ENCODE measurements at regions not wholly inside any gene's neighbourhood (a gene's known extent, or its start where the extent isn't known, plus 50 kb on each side); places are given as distances from the start of the nearest gene placed in this dataset.

- Histone ChIP-seq H3K4me3 (ENCODE audit: low read depth, low read length) (no peak overlapping the region), H3K36me3 (replicated peaks) (no peaks in the 10 kb centered on the region), H3K27ac (no peak overlapping the region), H3K27me3 (replicated peaks) (no peaks in the 10 kb centered on the region)
- no peak for TF ChIP-seq CTCF (IDR thresholded peaks at IDR 0.05; ENCODE audit: low read depth, low read length, missing control alignments)
- in situ Hi-C loops (cut with HindIII; ENCODE audit: low pct_ligation_motif_present, low sequenced_read_pairs), result no loop called here
- no peak for DNase-seq
Measured at GRCh38 chr6:163647624-163648023, 233.1 kb downstream of the QKI start.

- Histone ChIP-seq H3K27ac (no peak overlapping the region), H3K4me3 (ENCODE audit: low read depth, low read length) (no peak overlapping the region), H3K36me3 (replicated peaks) (no peaks in the 10 kb centered on the region), H3K27me3 (replicated peaks) (no peaks in the 10 kb centered on the region)
- DNase-seq, result no peak
- no peak for TF ChIP-seq CTCF (IDR thresholded peaks at IDR 0.05; ENCODE audit: low read depth, low read length, missing control alignments)
- in situ Hi-C loops (cut with HindIII; ENCODE audit: low pct_ligation_motif_present, low sequenced_read_pairs), result no loop called here
Measured at GRCh38 chr6:163646866-163647265, 232.3 kb downstream of the QKI start.

- TF ChIP-seq CTCF (IDR thresholded peaks at IDR 0.05; ENCODE audit: low read depth, low read length, missing control alignments), result no peak
Measured at GRCh38 chr6:163646133-163646532, 231.6 kb downstream of the QKI start.

GRCh38 chr6:163645560-163645959 is 231.0 kb downstream of the QKI start:
- Histone ChIP-seq H3K27ac (no peak overlapping the region), H3K36me3 (replicated peaks) (no peaks in the 10 kb centered on the region), H3K27me3 (replicated peaks) (no peaks in the 10 kb centered on the region), H3K4me3 (ENCODE audit: low read depth, low read length) (no peak overlapping the region)
- no peak for DNase-seq
- in situ Hi-C loops (cut with HindIII; ENCODE audit: low pct_ligation_motif_present, low sequenced_read_pairs), result no loop called here
- no peak for TF ChIP-seq CTCF (IDR thresholded peaks at IDR 0.05; ENCODE audit: low read depth, low read length, missing control alignments)

More at GRCh38 chr6:163646133-163646532, 231.6 kb downstream of the QKI start:
- no peak for DNase-seq
- Histone ChIP-seq H3K27me3 (replicated peaks) (no peaks in the 10 kb centered on the region), H3K27ac (no peak overlapping the region), H3K36me3 (replicated peaks) (no peaks in the 10 kb centered on the region), H3K4me3 (ENCODE audit: low read depth, low read length) (no peak overlapping the region)
- in situ Hi-C loops (cut with HindIII; ENCODE audit: low pct_ligation_motif_present, low sequenced_read_pairs), result no loop called here

GRCh38 chr6:163643866-163644265 is 229.3 kb downstream of the QKI start:
- no peak for TF ChIP-seq CTCF (IDR thresholded peaks at IDR 0.05; ENCODE audit: low read depth, low read length, missing control alignments)
- in situ Hi-C loops (cut with HindIII; ENCODE audit: low pct_ligation_motif_present, low sequenced_read_pairs), result no loop called here
- H3K27me3 ChIP-seq (replicated peaks), result no peaks in the 10 kb centered on the region
- no peak overlapping the region for H3K4me3 ChIP-seq (ENCODE audit: low read depth, low read length)
- H3K36me3 ChIP-seq (replicated peaks), result no peaks in the 10 kb centered on the region
- DNase-seq, result no peak
- H3K27ac ChIP-seq, result no peak overlapping the region

GRCh38 chr6:163641706-163642105 is 227.2 kb downstream of the QKI start:
- H3K27me3 ChIP-seq (replicated peaks), result no peaks in the 10 kb centered on the region
- no peak for TF ChIP-seq CTCF (IDR thresholded peaks at IDR 0.05; ENCODE audit: low read depth, low read length, missing control alignments)
- in situ Hi-C loops (cut with HindIII; ENCODE audit: low pct_ligation_motif_present, low sequenced_read_pairs), result no loop called here
- no peak for DNase-seq
- H3K36me3 ChIP-seq (replicated peaks), result no peaks in the 10 kb centered on the region
- no peak overlapping the region for H3K4me3 ChIP-seq (ENCODE audit: low read depth, low read length)
- H3K27ac ChIP-seq, result no peak overlapping the region

All from brain microvascular endothelial cell (primary cell).